Islet of Langerhans (tissue), 1 donor: ENCODE measurements at regions not wholly inside any gene's neighbourhood (a gene's known extent, or its start where the extent isn't known, plus 50 kb on each side); places are given as distances from the start of the nearest gene placed in this dataset.
"Not testable (repeated sequence)": the region's sequence is repeated elsewhere in the genome, so short reads cannot be mapped to it uniquely, and the experiment has no call there.

Experiments used
- FAIRE-seq: peaks from one replicate; lab custom pipeline; 2011; peaks lifted over from hg19 to GRCh38; lab: Jason Lieb, UNC

DNA sequence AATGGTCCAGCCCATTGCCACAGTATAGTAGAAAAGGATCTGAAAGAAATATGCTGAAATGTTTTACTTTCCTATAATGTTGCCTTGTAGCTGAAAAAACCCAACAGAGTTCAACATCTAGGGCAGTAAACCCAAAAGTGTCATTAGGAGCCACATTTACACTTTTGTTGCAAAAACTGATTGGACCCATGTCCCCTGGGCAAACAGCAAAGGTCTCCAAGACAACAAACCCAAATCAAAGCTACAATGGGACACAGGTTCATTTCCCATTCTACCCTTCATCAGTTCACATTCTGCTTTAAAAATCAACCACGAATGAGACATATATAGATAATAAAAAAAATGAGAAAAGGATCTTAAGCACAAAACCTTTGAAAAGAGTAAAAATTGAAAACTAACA, 744.8 kb downstream of the PCDH17 start:
- no peak for FAIRE-seq

DNA sequence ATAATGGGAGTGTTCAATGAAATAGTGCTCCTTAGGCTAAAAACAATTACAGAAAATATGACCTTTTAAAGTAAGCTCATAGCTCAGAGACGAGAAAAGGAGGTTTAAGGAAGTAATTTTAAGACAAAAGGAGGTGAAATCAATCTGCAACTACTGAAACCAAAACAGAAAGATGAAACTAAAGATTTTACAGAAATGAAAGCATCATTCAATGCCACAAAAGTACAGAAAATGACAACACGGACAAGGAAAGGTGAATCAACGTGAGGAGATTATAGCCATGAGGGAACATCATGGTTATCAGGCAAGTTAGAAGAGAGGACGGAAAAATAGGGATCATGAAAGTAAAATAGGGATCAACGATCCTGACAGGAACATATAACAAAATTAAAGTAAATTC, 745.2 kb downstream of the PCDH17 start:
- FAIRE-seq, result no peak

DNA sequence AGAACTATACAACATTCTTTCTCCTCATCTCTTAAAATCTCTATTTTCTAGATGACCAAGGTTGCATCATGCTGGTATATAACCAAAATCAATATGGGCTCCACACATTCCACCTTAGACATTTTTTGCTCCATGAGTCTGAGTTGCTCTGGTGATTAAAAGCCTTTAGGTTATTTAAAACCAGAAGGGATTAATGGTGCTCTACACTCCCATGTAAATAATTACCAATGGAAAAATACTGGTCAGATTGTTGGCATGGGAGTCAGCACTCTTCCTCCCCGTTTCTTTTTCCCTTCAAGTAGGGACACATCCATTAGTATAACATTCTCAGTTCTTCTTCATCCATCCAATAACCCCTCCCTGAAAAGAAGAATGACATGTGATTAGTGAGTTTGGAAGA, 747.7 kb downstream of the PCDH17 start:
- FAIRE-seq, result no peak

DNA sequence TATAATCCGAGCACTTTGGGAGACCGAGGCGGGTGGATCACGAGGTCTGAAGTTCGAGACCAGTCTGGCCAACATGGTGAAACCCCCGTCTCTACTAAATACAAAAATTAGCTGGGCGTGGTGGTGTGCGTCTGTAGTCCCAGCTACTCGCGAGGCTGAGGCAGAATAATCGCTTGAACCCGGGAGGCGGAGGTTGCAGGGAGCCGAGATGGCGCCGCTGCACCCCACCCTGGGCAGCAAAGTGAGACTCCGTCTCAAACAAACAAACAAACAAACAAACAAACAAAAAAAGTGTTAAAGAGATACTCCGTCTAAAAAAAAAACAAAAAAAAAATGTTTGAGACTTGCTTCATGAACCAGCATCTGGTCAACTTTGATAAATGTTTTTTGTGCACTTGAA, 753.8 kb downstream of the PCDH17 start:
- not testable (repeated sequence) for FAIRE-seq

DNA sequence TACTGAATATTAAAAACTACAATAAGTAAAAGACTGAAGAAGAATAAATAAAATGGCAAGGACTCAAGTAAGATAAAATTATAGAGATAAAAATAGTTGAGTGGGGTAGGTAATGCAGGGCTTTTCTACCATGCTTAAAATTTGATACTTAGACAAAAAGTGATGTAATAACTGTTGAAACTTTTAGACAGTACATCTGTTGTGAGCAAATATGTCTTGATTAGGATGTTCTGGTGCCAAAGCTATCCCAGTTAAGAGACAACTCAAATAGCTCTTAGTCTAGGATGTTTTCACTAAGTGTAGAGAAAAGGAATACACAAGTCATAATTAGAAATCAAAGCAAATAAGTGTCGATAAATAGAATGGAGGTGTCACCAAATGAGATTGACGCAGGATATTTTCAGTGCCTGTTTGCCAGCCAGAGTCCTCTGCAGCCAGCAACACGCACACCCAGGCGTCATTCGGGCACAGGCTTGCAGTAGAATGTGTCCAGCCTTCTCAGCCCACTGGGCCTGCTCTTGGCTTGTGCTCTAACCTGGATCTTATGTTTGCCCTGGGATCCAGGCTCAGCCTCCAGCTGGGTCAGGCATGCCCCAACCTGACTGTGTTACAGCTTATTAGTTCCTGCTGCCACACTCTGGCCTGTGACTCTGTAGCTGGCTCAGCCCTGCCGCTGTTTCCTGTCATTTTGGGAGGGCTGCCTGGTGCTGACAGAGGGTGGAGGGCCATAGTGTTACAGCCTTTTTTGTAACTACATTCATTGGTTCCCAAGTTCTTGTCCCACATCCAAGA, 766.2 kb downstream of the PCDH17 start:
- FAIRE-seq, result no peak

DNA sequence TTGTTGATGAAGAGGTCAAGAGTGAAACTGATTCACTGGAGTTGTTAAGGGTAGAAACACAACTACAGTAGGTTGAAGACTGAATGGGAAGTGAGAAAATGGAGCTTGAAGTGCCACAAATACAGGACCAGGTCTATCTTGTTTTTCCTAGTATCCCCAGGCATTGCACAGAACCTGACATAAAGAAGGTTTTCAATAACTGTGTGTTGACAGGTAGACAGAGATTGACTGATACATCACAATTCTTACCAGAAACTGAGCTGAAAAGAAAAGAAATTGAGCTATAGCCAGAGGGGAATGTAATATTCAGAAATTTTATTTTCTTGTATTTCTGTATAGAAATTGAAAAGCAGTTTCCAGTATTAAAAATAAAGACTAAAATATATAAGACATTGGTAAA, 767.7 kb downstream of the PCDH17 start:
- FAIRE-seq, result no peak

DNA sequence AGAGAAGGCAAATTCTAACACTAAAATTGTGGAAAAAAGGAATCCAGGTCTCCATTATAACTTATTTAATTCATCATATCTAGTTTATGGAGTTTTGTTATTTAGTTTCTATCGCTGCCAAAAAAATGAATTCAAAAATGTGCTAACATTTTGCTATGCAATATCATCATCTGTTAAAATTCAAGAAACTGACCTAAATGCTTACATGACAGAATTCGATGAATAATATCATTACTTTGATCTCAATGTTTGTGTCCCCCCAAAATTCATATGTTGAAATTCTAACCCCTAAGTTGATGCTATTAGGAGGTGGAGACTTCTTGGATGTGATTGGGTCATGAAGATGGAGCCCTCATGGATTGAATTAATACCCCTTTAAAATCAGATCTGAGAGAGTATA, 775.0 kb downstream of the PCDH17 start:
- FAIRE-seq, result no peak

DNA sequence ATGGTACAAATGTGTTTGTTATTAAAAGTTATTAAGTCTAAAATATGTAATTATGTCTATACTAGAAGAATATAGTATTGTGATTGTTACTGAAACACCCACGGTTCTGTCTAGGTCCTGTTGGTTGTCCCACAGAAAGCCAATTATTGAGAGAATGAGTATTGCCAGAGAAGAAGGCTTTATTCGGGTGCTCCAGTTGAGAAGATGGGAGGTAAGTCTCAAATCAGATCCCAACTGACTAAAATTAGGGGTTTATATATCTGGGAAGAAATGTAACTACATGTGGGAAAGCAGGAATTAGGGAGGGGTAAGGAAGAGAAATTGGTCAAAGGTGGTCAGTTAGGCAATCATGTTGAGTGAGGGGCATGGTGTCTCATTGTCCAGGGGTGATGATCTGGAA, 798.4 kb downstream of the PCDH17 start:
- FAIRE-seq, result no peak

DNA sequence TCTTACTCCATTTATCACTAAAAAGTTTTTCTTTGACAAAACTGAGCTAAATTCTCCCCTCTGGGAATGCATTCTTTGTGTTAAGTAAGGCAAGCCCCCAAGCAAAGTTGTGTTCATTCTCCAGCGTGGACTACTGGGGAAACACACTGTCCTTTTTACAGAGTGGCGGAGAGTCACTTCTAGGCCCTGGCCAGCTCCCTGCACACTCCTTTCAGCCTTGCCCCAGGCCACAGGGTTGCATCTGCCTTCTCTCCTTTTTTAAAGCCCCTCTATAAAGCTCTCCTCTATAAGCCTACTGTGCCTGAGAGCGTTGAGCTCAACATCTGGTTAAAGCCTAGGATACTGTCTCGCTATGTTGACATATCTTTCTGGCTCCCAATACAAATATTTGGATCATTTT, 803.4 kb downstream of the PCDH17 start:
- FAIRE-seq, result no peak

DNA sequence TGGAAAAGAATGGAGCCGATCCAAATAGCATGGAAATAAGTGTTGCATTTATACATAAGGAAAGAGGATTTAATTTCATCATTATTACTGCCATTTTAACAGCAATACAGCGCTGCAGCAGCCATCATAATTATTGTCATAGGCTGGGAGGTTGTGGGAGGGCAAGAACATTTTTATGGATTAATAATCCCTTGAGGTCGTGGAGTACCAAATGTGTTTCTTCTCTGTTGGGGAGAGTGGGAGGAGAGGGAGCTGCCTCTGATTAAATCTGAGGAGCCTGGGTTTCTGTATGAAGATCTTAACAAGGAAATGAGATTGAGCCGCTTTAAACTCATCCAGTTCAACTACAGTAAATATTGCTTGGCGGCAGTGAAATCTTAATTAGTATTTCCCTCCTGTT, 805.9 kb downstream of the PCDH17 start:
- FAIRE-seq, result no peak

DNA sequence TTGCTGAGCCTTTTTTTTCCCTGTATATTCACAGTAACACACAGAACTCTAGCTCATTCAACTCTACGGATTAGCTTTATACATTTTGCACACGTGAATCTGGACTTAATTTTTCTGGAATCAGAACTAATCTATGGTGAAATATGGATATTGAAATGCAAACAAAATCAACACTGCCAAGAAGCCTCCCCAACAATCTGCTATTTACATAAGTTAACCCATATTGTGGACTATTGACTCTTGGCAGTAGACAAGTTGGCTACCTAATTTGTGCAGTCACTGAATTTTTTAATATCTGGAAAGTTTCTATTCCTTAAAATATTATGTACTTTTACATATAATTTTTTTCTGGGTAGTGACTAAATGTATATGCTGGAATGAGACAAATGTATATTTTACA, 815.4 kb downstream of the PCDH17 start:
- FAIRE-seq, result no peak

DNA sequence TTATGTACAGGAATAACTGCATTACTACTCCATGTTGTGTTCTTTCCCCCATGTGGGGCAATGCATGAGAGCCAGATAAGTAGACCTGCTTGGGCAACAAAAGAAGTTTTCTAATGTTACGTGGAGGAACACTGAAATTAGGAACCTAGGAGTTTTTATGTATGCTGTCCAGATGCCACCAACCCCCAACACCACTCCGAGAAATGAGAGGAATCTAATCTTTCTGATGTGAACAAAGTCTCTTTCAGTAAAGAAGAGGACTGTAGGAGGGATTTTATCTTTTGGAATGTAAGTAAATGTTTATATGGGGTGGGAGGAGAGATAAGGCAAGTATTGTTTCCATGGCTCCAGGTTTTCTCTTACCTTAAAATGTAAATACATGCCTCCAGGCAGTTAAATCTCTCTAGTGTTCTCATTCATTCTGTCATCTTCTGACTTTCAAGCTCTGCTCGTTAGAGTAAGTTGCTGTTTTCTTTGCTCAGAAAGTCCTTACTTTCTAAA, 820.6 kb downstream of the PCDH17 start:
- FAIRE-seq, result no peak

DNA sequence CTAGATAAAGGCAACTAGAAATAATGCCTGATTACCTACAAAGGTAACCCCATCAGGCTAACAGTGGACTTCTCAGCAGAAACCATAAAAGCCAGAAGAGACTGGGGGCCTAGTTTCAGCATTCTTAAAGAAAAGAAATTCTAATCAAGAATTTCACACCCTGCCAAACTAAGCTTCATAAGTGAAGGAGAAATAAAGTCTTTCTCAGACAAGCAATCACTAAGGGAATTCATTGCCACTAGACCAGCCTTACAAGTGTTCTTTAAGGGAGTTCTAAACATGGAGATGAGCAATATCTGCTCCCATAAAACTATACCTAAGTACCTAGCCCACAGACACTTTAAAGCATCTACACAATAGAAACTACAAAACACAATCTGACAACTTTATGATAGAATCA, 823.5 kb downstream of the PCDH17 start:
- FAIRE-seq, result no peak

DNA sequence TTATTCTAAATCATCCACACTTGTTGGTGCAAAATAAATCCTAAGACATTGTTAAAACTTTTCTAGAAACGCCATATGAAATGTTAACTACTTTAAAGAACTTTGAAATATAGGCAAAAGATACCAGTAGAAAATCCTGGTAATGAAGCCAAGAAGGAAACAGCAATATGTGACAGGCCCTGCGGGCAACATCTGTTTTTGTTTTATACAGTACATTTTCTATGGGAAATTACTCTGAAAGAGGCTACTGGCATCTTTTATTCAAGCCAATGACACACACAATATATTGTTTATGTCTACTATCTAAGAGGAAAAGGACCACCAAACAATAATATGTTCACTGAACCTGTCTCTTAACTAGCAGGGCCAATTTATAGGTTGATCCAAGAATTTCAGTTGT, 829.7 kb downstream of the PCDH17 start:
- FAIRE-seq, result no peak

DNA sequence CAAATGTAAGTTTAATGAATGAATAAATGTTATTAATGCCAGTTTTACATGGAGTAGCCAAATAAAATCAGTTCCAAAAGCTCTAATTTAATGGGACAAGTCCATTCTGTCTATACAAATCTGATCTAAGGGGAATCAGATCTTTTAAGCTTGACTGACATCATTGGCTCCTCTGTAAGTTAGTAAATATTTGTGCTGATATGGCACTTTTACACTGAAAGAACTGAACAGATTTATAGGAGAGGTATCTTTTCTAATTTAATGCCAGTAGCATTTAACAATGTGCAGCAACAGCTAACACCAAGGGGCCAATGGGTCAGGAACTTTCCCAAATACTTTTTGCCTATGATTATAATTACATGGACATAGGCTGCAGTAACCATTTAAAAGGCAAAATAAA, 832.3 kb downstream of the PCDH17 start:
- no peak for FAIRE-seq

DNA sequence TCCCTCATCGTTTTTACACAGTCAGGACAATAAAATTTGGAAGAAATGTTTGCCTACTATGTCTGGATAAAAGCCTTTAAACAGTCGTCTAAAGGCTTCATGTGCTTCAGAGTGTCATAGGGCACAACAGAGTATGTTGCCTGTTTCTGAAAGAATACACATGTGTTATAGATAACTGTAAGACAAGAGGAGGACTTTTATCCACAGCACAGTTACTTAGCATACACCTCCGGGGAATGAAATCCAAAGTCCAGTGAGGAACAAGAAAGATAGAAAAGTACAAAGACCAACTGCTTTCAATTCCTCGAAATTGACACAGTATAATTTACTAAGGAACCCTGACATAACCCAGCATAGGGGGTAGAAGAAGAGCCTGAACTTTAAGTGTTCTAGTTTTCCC, 835.6 kb downstream of the PCDH17 start:
- FAIRE-seq, result no peak

DNA sequence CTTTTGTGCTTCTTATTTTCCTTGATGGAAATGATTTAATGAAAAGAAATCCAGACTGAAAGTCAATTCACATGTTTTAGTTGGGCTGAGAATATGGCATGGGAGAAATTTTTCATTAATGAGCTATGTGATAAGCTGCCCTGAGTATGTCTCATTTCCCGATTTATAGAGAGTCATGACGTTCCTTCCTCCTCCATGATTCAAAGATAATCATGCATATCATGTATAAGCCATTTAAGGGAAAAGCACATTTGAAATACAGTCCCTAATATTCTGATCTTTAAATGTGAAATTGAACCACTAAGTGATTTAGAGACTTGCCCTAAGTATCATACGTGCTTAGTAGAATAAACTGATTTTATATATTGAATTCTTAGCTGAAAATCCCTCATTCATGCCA, 840.9 kb downstream of the PCDH17 start:
- no peak for FAIRE-seq

DNA sequence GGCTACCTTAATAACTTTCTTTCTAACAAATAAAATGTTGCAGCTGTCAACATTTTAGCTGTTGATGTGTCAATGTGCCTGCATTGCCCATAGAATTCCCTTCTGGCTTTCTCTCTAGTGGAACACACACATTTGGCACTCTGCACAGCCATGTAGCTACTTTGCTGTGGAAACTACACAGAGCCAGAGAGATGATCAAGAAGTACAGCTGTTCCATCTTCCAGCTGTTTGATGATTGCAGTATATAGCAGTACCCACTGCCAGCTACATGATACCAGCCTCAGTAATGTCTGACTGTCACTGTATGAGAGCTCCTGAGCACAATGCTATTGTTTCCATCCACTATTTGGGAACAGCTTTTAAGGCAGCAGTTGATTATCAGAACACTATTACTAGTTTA, 843.0 kb downstream of the PCDH17 start:
- FAIRE-seq, result no peak

DNA sequence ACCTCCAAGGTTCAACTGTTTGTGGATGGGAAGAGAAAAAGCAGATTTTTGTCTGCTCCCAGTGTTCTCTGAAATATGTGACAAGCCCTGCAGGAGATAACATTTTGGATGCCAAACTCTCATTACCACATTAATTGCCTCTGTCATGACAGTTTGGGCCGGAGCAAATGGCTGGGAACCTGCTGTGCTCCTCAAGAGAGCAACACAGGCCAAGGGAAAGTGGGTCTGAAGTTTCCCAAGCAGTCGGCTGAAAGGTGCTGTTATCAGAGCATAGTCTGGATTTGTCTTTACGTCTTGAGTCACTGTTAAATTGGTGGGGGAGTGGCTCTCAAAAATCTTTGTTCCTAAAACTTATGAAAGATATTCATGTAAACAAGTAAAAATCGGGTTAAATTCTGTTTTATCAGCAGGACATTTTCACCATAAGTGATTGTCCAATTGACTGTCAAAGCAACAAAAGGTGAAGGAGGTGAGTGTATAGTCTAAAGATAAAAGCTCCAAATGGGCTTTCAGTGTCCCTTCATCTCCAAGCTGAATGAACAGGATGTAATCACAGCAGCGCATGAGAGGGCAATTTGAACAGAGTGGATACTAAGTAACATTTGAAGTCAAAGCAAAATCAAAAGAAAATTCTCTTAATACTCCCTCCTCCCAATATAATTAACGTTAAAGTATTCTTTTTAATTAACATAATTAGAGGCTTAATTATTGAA, 844.8 kb downstream of the PCDH17 start:
- peak; percentile 30 for FAIRE-seq

DNA sequence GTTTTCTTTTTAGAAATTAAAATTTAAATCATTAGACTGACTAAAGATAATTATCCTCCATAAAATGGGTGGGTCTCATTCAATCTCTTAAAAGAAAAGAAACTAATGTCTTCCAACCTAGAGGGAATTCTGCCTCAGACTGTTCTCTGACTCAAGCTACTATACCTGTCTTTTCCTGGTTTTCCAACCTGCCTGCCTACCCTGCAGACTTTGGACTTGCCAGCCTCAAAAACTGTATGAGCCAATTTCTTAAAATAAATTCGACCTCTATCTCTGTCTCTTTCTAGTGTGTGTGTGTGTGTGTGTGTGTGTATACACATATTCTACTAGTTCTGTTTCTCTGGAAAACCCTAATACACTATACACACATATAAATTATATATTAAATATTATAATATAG, 847.3 kb downstream of the PCDH17 start:
- no peak for FAIRE-seq

DNA sequence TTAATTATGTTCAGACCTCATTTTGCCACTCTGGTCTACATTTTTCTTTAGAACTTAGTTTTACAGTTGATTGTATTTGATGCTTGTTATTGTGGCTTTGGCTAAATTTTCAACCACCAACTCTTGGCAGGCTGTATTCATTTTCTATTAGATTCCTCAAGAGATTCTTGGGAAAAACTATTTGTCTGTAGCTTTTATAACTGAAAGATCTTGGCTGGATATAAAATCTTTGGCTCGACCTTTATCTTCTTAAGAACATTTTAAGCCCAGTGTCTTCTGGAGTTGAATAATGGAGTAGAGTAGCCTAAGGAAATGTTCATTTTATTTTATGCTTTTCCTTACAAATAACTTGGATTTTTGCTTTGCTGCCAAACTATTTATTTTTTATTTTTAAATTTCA, 848.5 kb downstream of the PCDH17 start:
- no peak for FAIRE-seq

DNA sequence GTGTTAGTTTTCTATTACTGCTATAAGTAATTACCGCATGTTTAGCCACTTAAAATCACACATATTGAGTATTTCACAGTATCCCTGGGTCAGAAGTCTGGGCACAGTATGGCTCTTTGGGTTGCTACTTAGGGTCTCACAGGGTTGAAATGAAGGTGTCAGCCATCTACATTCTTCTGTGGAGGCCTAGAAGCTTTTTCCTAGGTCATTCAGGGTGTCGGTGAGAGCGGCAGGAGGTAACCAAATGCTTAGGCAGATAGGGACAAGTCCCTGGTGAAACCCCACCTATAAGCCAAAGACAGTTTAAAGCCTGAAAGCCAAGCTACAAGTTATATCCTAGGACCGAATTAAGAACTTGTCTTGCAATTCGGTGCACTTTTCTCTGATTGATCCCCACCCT, 856.7 kb downstream of the PCDH17 start:
- FAIRE-seq, result no peak

DNA sequence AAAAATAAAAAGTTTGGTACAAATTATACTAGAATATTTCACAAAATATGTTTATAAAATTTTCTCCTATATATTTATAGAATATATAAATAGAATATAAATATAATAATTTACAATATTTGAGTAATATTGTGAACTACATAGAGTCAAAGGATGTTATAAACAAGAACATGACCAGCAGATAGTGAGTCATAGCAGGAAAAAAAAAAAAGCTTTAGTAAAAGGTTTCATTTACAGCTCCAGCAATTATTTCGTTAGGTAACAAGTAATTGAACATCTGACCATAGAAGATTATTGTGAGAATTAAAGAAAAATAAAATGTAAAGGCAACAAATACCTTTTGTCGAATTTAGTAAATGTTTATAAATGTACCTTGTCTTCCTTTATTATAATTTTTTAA, 864.1 kb downstream of the PCDH17 start:
- no peak for FAIRE-seq

DNA sequence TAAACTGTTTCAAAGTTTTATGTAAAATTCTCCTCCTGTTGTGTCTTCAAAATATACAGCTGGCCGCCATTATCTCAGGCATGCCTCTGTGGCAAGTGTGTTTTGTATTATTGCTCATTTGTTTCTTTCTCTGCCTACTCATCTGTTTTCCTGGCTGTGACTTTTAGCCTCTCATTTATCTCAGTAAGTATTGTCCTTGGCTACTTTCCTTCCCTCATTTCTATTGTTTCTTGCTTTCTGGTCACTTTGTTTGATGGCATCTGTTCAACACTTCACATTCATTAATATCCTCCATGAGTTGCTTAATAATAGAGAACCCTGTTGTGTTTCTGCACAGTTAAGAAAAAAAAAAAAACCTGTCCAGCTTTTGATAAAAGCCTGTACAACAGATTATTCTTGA, 869.4 kb downstream of the PCDH17 start:
- no peak for FAIRE-seq
